ENCODE measurements at regions not wholly inside any gene's neighbourhood (a gene's known extent, or its start where the extent isn't known, plus 50 kb on each side); places are given as distances from the start of the nearest gene placed in this dataset.

GRCh38 chr16:51057102-51057793 lies 93.8 kb downstream of the SALL1 start:
- no peak for TF ChIP-seq CTCF (IDR thresholded peaks at IDR 0.05)

GRCh38 chr16:51056331-51056730 lies 94.7 kb downstream of the SALL1 start:
- TF ChIP-seq CTCF (IDR thresholded peaks at IDR 0.05) = no peak

GRCh38 chr16:51055434-51055833 lies 95.6 kb downstream of the SALL1 start:
- no peak for TF ChIP-seq CTCF (IDR thresholded peaks at IDR 0.05)

- TF ChIP-seq CTCF (IDR thresholded peaks at IDR 0.05) = no peak
Observed at GRCh38 chr16:51053775-51054174, 97.3 kb downstream of the SALL1 start.

GRCh38 chr16:51051671-51052070 lies 99.4 kb downstream of the SALL1 start:
- TF ChIP-seq CTCF (IDR thresholded peaks at IDR 0.05) = no peak

- TF ChIP-seq CTCF (IDR thresholded peaks at IDR 0.05) = no peak
Observed at GRCh38 chr16:51050377-51050706, 100.7 kb downstream of the SALL1 start.

- no peak for TF ChIP-seq CTCF (IDR thresholded peaks at IDR 0.05)
Observed at GRCh38 chr16:51049678-51050376, 101.2 kb downstream of the SALL1 start.

Data from LNCAP (cell line).